ENCODE measurements at regions not wholly inside any gene's neighbourhood (a gene's known extent, or its start where the extent isn't known, plus 50 kb on each side); places are given as distances from the start of the nearest gene placed in this dataset.

GRCh38 chr2:5589183-5589582 is 103.0 kb upstream of the SOX11 start:
- TF ChIP-seq CTCF (conservative IDR thresholded peaks at IDR 0.05) (no peak), ZFX (IDR thresholded peaks at IDR 0.05) (no peak)

Measured in C4-2B (cell line).